ENCODE measurements at regions not wholly inside any gene's neighbourhood (a gene's known extent, or its start where the extent isn't known, plus 50 kb on each side); places are given as distances from the start of the nearest gene placed in this dataset.

GRCh38 chr2:189268763-189269162, 89.2 kb upstream of the COL5A2 start (continued):
- TF ChIP-seq ZBTB4 (CRISPR knock-in tag; IDR thresholded peaks at IDR 0.05) (no peak), ZBTB11 (CRISPR knock-in tag; IDR thresholded peaks at IDR 0.05) (no peak), RCOR1 (conservative IDR thresholded peaks at IDR 0.05; ENCODE audit: low read depth, low read length) (no peak), EGR1 (IDR thresholded peaks at IDR 0.05; ENCODE audit: borderline replicate concordance in 1 of 2, low read depth in 2 of 2, low read length in 2 of 2) (no peak), ZBED1 (IDR thresholded peaks at IDR 0.05; ENCODE audit: borderline replicate concordance) (no peak), LARP7 (IDR thresholded peaks at IDR 0.05) (no peak)
- TF ChIP-seq, protein P1, sequence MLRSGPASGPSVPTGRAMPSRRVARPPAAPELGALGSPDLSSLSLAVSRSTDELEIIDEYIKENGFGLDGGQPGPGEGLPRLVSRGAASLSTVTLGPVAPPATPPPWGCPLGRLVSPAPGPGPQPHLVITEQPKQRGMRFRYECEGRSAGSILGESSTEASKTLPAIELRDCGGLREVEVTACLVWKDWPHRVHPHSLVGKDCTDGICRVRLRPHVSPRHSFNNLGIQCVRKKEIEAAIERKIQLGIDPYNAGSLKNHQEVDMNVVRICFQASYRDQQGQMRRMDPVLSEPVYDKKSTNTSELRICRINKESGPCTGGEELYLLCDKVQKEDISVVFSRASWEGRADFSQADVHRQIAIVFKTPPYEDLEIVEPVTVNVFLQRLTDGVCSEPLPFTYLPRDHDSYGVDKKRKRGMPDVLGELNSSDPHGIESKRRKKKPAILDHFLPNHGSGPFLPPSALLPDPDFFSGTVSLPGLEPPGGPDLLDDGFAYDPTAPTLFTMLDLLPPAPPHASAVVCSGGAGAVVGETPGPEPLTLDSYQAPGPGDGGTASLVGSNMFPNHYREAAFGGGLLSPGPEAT (IDR thresholded peaks at IDR 0.05; ENCODE audit: low read depth), result no peak

Measured in GM12878 (cell line).